GM21723 (cell line): ENCODE measurements at regions not wholly inside any gene's neighbourhood (a gene's known extent, or its start where the extent isn't known, plus 50 kb on each side); places are given as distances from the start of the nearest gene placed in this dataset.
"Not testable (repeated sequence)": the region's sequence is repeated elsewhere in the genome, so short reads cannot be mapped to it uniquely, and the experiment has no call there.

Experiments used
- ATAC-seq: cut with Tn5 transposase; IDR thresholded peaks from one replicate; pipeline ENCODE4 v1.9.1; 2021; ENCODE audit warnings: mild to moderate bottlenecking, moderate library complexity; ENCODE audit not compliant: unreplicated experiment

DNA sequence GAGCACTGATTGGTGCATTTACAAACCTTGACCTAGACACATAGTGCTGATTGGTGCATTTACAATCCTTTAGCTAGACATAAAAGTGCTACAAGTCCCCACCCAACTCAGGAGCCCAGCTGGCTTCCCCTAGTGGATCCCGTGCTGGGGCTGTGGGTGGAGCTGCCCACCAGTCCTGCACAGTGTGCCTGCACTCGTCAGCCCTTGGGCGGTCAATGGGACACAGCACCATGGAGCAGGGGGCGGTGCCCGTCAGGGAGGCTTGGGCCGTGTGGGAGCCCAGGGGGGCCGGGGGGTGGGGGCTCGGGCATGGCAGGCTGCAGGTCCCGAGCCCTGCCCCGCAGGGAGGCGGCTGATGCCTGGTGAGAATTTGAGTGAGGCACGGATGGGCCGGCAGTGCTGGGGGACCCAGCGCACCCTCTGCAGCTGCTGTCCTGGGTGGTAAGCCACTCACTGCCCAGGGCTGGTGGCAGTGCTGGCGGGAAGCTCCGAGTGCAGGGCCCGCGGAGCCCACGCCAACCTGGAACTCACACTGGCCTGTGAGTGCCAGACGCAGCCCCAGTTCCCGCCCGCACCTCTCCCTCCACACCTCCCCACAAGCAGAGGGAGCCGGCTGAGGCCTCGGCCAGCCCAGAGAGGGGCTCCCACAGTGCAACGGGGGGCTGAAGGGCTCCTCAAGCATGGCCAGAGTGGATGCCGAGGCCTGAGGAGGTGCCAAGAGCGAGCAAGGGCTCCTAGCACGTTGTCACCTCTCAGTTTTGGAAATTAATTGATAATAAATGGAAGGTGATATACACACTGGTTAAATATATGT, 207.7 kb downstream of the RAP2B start:
- ATAC-seq: no peak

GRCh38 chr3:153370680-153371079, 208.7 kb downstream of the RAP2B start:
- ATAC-seq: no peak

DNA sequence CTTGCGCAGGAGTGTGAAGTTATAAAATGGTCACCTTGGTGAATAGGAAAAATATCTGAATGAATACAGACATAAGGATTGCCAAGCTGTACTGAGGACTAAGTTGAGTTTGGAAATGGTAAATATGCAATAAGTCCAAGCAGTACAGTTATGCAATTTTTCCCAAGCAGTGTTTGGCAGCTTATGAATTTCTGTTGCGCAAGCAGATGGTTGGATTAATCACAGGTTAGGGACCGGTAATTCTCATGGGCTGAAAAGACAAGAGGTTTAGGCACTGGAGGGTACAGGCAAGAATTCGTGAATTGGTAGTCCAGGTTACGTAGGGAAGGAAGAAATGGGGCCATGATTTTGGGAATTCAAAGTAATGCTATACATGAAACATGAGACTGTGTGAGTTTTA, 210.3 kb downstream of the RAP2B start:
- ATAC-seq: no peak

- no peak for ATAC-seq
These were observed 211.6 kb downstream of the RAP2B start for GRCh38 chr3:153373606-153374005.

DNA sequence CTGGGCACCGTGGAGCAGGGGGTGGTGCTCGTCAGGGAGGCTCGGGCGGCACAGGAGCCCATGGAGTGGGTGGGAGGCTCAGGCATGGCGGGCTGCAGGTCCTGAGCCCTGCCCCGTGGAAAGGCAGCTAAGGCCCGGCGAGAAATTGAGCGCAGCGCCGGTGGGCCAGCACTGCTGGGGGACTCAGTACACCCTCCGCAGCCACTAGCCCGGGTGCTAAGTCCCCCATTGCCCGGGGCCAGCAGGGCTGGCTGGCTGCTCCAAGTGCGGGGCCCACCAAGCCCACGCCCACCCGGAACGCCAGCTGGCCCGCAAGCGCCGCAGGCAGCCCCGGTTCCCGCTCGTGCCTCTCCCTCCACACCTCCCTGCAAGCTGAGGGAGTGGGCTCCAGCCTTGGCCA, 216.3 kb downstream of the RAP2B start:
- ATAC-seq: not testable (repeated sequence)

GRCh38 chr3:153379516-153379915, 217.5 kb downstream of the RAP2B start:
- ATAC-seq: no peak

DNA sequence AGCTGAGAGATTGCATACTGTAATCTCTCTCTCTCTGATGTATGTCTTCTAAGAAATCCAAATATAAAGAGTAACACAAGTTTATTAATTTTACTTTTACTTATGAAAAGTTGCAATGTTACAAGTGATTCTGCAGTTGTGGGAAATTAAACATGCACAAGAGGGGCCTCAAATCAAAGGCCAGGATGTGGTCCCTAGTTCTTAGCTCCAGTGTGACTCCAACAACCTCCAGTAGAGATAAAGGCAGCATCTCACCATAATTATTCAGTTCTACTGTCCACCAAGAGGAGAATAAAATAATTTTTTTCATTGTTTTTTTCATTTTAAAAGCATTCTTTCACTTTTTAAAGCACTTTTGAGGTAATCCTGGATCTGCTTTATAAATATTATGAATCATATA, 223.3 kb downstream of the RAP2B start:
- ATAC-seq: no peak

GRCh38 chr3:153392363-153392762, 230.3 kb downstream of the RAP2B start:
- ATAC-seq: no peak

DNA sequence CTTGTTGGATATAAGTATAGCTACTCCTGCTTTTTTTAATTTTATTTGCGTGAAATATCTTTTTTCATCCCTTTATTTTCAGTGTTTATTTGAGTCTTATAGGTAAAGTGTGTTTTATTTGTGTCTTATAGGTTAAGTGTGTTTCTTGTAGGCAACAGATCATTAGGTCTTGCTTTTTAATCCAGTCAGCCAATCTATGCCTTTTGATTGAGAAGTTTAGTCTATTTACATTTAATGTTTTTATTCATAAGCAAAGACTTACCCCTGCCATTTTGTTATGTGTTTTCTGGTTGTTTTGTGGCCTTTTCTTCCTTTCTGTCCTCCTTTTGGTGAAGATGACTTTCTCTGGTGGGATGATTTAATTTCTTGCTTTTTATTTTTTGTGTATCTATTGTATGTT, 232.0 kb downstream of the RAP2B start:
- no peak for ATAC-seq

DNA sequence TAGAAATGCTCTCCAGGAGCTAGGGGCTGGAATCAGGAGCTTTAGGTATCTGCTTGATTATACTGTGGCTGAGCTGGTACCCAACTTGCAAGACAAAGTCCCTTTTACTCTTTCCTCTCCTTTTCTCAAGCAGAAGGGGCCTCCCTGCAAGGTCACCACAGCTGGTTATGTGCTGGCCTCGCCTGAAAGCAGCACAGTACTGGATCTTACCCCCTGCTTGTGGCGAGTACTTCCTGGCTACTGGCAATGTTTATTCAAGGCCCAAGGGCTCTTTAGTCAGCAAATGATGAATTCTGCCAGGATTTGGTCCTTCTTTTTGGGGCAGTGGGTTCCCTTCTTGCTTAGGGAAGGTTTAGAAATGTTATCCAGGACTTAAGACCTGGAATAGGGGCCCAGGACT, 234.6 kb downstream of the RAP2B start:
- ATAC-seq: no peak

DNA sequence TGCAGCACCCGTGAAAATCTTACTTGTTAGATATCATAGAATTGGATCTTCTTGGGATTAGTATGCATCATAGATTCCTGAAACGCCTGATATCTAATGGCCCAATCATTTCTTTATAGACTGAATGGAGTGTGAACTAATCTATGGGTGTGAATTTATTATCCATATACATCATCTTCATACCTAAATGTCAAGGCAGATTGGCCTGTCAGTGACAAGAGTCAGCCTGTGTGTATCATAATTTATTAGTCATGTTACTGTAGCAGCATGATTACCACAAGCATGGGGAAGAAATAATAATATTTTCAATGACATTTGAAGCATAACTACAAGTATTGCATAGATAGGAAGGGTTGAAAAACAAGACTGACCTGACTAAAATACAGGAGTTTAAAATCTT, 235.8 kb downstream of the RAP2B start:
- ATAC-seq: no peak

- ATAC-seq: peak; percentile 91
These were observed 237.6 kb downstream of the RAP2B start for GRCh38 chr3:153399636-153400035.

GRCh38 chr3:153400641-153401040, 238.6 kb downstream of the RAP2B start:
- ATAC-seq: no peak

GRCh38 chr3:153404157-153404556, 242.1 kb downstream of the RAP2B start:
- ATAC-seq: no peak

GRCh38 chr3:153405320-153405719, 243.3 kb downstream of the RAP2B start:
- ATAC-seq: not testable (repeated sequence)

DNA sequence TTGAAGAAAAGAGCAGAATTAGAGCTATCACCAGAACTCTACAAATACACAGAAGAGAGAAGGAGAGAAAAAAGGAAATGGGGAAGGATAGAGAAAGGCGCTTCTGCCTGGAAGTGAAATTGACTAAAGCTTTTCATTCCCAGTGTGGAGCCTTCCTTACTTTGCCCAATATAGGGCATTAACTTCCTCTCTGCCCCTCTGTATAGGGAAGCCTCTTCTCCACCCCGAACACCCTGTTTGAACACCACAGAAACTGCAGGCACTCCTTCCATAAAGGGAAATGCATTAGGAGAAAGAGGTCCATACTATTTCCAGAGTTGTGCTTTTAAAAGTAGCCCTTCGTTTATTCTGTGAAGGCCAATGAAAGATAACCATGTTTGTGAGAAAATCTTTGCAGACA, 248.5 kb downstream of the RAP2B start:
- ATAC-seq: no peak

DNA sequence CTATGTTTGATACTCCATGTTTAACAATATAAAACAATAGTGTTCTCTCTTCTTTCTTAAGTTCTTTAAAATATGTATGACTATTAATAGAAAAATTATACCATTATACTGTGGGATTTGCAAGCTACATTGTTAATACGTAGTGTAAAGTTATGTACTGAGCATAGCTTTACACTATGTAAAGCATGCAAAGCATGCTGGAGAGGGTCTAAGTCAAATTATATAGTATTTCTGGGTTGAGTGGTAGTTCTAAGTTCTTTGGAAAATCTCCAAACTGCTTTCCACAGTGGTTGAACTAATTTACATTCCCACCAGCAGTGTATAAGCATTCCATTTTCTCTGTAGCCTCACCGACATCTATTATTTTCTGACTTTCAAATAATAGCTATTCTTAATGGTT, 253.0 kb downstream of the RAP2B start:
- no peak for ATAC-seq

DNA sequence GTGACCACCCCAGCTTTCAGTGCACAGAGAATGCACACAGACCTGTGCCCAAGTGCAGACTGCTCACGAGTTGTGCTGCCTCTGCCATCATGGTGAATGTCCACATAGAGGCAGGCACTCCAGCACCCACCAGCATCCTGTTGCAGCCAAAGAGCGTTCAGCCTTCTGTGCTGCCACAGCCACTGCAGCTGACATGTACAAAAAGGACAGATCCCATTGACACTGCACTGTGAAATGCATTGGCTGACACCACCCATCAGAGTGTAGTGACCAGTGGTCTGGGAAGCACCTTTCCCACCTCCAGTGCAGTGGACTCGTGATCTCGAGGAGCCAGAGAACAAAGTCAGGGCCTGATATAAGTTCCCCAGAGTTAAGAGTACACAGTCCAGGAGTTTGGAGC, 260.3 kb downstream of the RAP2B start:
- ATAC-seq: no peak

GRCh38 chr3:153423820-153424219, 261.8 kb downstream of the RAP2B start:
- not testable (repeated sequence) for ATAC-seq

GRCh38 chr3:153426344-153426743, 264.3 kb downstream of the RAP2B start:
- ATAC-seq: no peak

- no peak for ATAC-seq
These were observed 264.8 kb downstream of the RAP2B start for GRCh38 chr3:153426803-153427202.

DNA sequence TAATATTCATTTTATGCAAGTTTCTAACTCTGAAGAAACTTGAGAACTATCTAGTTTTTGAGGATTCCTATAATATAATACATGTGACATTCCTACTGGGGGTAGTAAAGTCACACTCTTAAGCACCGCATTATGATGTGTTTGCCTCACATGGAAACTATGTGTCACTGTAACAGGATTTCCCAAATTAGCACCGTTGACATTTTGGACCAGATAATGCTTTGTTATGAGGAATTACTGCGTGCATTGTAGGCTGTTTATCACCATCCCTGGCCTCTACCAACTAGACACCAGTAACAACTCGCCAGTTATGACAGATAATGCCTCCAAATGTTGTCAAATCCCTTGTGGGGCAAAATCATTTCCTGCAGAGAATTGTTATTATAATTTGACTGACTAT, 267.8 kb downstream of the RAP2B start:
- no peak for ATAC-seq

DNA sequence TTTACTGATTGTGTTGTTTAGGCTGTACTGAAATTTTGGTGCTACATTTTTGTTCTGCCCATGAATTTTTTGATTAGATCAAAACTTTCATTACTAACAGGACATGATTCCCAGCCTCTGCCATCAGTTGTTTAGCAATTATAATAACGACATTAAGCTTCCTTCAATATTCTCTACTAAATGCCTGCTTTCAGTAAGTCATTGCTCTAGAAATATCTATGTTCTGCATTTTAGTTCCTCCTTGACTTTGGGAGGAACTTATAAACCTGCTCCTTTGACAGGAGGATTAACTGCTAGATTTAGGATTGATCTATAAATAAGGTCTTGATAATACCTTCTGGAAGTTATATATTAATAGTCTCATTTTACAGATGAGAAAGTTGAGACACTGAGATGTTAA, 269.1 kb downstream of the RAP2B start:
- no peak for ATAC-seq
